ENCODE measurements at regions not wholly inside any gene's neighbourhood (a gene's known extent, or its start where the extent isn't known, plus 50 kb on each side); places are given as distances from the start of the nearest gene placed in this dataset.

- no peak for TF ChIP-seq CTCF (conservative IDR thresholded peaks at IDR 0.05; ENCODE audit: low read depth, low read length)
- WGBS, 2 experiments (ENCODE audit: extremely low coverage in 2 of 2, insufficient read length in 1 of 2), result no CpG with 5 or more reads among the region's 12 CpGs
- H2AK9ac ChIP-seq (replicated peaks; ENCODE audit: low read depth, low read length, poor library complexity), result no peak overlapping the region
- dilution Hi-C loops (cut with HindIII; ENCODE audit: low sequenced_read_pairs, unreplicated experiment) (no loop called here), in situ Hi-C loops (cut with MboI; ENCODE audit: low sequenced_read_pairs) (no loop called here), intact Hi-C loops (cut with micrococcal nuclease) (no loop called here)
- no peak overlapping the region for H3K14ac ChIP-seq (replicated peaks; ENCODE audit: low read depth, low read length)
- H4K20me1 ChIP-seq (ENCODE audit: insufficient read depth, low read length), result no peaks in the 10 kb centered on the region
- no peak overlapping the region for H2AFZ ChIP-seq (replicated peaks; ENCODE audit: low read length, poor library complexity)
- H3K23ac ChIP-seq (ENCODE audit: low read depth, low read length), result no peak overlapping the region
- H2BK5ac ChIP-seq (ENCODE audit: low read depth, low read length, poor library complexity, severe bottlenecking), result no peak overlapping the region
- H3K4ac ChIP-seq (ENCODE audit: low read depth, low read length), result no peak overlapping the region
- no peak overlapping the region for H3K56ac ChIP-seq (ENCODE audit: extremely low read depth, insufficient read depth, low read length)
- no peaks in the 10 kb centered on the region; the same call in 1 of the 2 replicates for H3K9me1 ChIP-seq (ENCODE audit: insufficient read depth, low read length)
- H3K27ac ChIP-seq (ENCODE audit: insufficient read depth, low read length), result no peak overlapping the region
- H3K9me3 ChIP-seq (ENCODE audit: control insufficient read depth, insufficient read depth, low read length), result no peaks in the 10 kb centered on the region
- H2BK15ac ChIP-seq (ENCODE audit: low read depth, low read length), result no peak overlapping the region
- POLR2A ChIA-PET (ENCODE audit: unreplicated experiment), result no interaction called here
- H3K36me3 ChIP-seq (ENCODE audit: control insufficient read depth, insufficient read depth, low read length), result no peaks in the 10 kb centered on the region
- no peak overlapping the region for H4K8ac ChIP-seq (ENCODE audit: low read depth in 2 of 2, low read length in 2 of 2)
- H3K4me1 ChIP-seq (ENCODE audit: control insufficient read depth, insufficient read depth, low read length), result peaks cover 3% of the 10 kb centered on the region; the same call in 1 of the 2 replicates
- BruUV-seq (replicated peaks), result no TSS peak
- H3K4me2 ChIP-seq (ENCODE audit: low read depth, low read length), result no peak overlapping the region
- no peak for DNase-seq
- H2BK20ac ChIP-seq (ENCODE audit: low read depth, low read length), result no peak overlapping the region
- no peak overlapping the region for H4K91ac ChIP-seq (ENCODE audit: insufficient read depth, low read depth, low read length)
- H3K4me3 ChIP-seq (ENCODE audit: insufficient read depth, low read depth, low read length), result no peak overlapping the region
- H4K5ac ChIP-seq (ENCODE audit: low read depth, low read length), result no peak overlapping the region
- H3K79me1 ChIP-seq (ENCODE audit: low read depth in 1 of 2, low read length in 2 of 2), result no peaks in the 10 kb centered on the region
- CTCF ChIA-PET, result no interaction called here
- H3K9ac ChIP-seq (ENCODE audit: low read depth, low read length), result no peak overlapping the region
- no peak for ATAC-seq (ENCODE audit: low read depth)
- H3K27me3 ChIP-seq (ENCODE audit: control insufficient read depth, insufficient read depth, low read length), result no peaks in the 10 kb centered on the region; the same call in 1 of the 2 replicates
- H3K18ac ChIP-seq (ENCODE audit: low read depth, low read length), result no peak overlapping the region
- H2AK5ac ChIP-seq (ENCODE audit: low read depth, low read length), result no peak overlapping the region
- H2BK120ac ChIP-seq (ENCODE audit: low read depth, low read length), result no peak overlapping the region; the same call in 1 of the 2 replicates
Measured at GRCh38 chr20:23161968-23162696, 76.0 kb upstream of the CD93 start.
